Stimulated activated effector memory CD8-positive, alpha-beta T cell treated with anti-CD3 and anti-CD28 coated beads, Interleukin-12 subunit alpha, Interleukin-12 subunit beta, amount 100 ng/mL, for 72 hours (primary cell): ENCODE measurements at regions not wholly inside any gene's neighbourhood (a gene's known extent, or its start where the extent isn't known, plus 50 kb on each side); places are given as distances from the start of the nearest gene placed in this dataset.

ENCODE experiments used
- ATAC-seq: fragments of 150-1000 bp; cut with Tn5 transposase; 2 replicates; pipeline ENCODE4 v1.10.0; 2021
- DNase-seq, 2 donors: peaks; one replicate each; pipeline ENCODE4 v3.0.0; 2021 to 2022; ENCODE audit warnings: low spot score in 2 of 2
- H3K27ac Mint-ChIP-seq: one replicate; pipeline ENCODE4 v1.8.0; 2022; ENCODE audit warnings: mild to moderate bottlenecking, mixed read lengths
- H3K36me3 Mint-ChIP-seq: one replicate; pipeline ENCODE4 v1.8.0; 2022; ENCODE audit warnings: mild to moderate bottlenecking, mixed read lengths
- H3K4me1 Mint-ChIP-seq: one replicate; pipeline ENCODE4 v1.8.0; 2022; ENCODE audit warnings: mixed read lengths
- H3K4me3 Mint-ChIP-seq: one replicate; pipeline ENCODE4 v1.8.0; 2022; ENCODE audit warnings: mild to moderate bottlenecking, mixed read lengths
- H3K9me3 Mint-ChIP-seq: one replicate; pipeline ENCODE4 v1.8.0; 2022; ENCODE audit warnings: mixed read lengths

GRCh38 chrX:80266979-80267378 lies 153.3 kb upstream of the TENT5D start:
- Mint-ChIP-seq H3K4me3 (no peak overlapping the region), H3K9me3 (no peaks in the 10 kb centered on the region), H3K36me3 (no peaks in the 10 kb centered on the region), H3K4me1 (no peaks in the 10 kb centered on the region), H3K27ac (no peak overlapping the region)
- ATAC-seq (no peak), DNase-seq (no peak)

DNA sequence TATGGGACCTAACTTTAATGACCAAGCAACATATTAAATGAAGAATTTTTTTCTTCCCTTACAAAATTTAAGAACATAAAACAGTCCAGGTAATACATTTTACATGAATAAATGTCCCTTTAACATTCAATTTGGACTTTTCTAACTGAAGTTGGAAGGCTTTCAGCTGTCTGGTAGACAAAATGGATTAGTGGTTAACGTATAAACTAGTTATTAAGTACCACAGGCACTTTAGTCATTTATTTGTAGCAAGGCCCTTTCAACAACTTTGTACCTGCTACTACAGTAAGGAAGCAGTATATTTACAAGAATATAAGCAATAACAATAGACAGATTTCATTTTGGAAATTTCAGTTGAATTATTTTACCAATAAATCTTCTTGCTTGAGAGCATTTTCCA lies 152.5 kb upstream of the TENT5D start:
- no peaks in the 10 kb centered on the region for H3K4me1 Mint-ChIP-seq
- no peaks in the 10 kb centered on the region for H3K9me3 Mint-ChIP-seq
- no peak overlapping the region for H3K27ac Mint-ChIP-seq
- no peak overlapping the region for H3K4me3 Mint-ChIP-seq
- H3K36me3 Mint-ChIP-seq = no peaks in the 10 kb centered on the region
- ATAC-seq = no peak
- DNase-seq = no peak

GRCh38 chrX:80282535-80282934 lies 137.7 kb upstream of the TENT5D start:
- ATAC-seq (no peak), DNase-seq (no peak)
- no peak overlapping the region for H3K4me3 Mint-ChIP-seq
- no peaks in the 10 kb centered on the region for H3K36me3 Mint-ChIP-seq
- no peak overlapping the region for H3K27ac Mint-ChIP-seq
- no peaks in the 10 kb centered on the region for H3K9me3 Mint-ChIP-seq
- H3K4me1 Mint-ChIP-seq = no peaks in the 10 kb centered on the region

DNA sequence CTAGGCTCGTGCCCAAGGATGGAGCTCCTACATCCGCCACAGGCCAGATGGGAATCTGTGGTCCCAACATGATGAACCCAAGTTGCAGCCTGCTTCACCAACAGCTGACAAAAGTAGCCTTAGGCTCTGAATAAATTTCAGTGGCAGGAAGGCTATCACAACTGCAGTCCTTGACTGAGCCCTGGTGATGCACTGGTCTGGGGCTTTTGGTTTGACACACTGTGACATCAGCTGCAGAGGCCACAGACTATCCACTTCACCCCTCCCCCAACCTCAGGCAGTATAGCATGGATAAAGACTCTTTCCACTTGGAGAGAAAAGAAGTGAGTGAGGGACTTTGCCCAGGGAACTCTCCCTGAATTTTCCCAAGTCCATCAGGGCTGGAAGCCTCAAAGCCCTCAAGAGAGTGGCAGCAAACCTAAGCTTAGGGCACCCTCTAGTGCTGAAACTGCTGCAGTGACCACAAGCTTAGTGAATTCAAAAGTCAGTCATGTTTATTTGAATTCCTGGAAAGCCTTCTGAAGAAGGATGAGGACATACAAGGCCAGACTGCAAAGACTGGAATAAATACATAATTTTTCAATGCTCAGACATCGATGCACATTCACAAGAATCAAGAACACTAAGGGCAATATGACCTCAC lies 135.0 kb upstream of the TENT5D start:
- Mint-ChIP-seq H3K4me1 (no peaks in the 10 kb centered on the region), H3K9me3 (no peaks in the 10 kb centered on the region), H3K27ac (no peak overlapping the region), H3K4me3 (no peak overlapping the region), H3K36me3 (no peaks in the 10 kb centered on the region)
- peak in 1 of 2 donors; percentile 43 for DNase-seq
- no peak for ATAC-seq

DNA sequence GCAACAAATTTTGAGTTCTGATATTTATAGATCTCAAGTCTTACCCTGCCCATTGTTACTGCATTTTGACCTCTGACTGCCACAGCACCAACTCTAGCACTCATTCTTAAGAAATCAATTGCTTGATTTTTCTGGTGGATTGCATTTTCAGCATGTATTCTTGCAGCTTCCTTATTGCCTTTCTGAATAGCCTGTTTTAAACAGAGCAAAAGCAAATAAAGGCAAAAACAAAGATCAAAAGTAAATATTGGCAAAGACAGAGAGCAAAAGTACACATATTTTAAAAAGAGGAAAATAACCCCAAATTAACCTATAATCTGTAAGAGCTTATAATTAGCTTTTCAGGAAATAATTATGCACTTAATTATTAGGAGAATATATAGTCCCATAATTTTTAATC lies 129.4 kb upstream of the TENT5D start:
- Mint-ChIP-seq H3K4me3 (no peak overlapping the region), H3K4me1 (no peaks in the 10 kb centered on the region), H3K36me3 (no peaks in the 10 kb centered on the region), H3K9me3 (peaks cover 6% of the 10 kb centered on the region), H3K27ac (no peak overlapping the region)
- ATAC-seq (no peak), DNase-seq (no peak)

DNA sequence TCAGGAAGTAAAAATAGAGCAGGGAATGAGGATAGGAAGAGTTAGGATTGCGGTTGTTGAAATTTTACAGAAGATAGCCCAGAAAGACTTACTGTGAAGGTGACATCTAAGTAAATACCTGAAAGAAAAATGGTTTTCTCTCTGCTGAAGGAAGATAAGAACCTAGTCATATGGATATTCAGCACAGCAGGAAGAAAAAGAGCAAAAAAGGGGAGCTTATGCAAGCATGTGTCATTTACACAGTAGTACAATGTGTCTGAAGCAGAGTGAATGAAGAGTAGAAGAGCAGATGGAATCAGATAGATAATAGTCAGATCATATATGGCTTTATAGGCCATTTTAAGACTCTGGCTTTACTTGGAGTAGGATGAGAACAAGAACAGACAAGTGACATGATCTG lies 126.9 kb upstream of the TENT5D start:
- no peak for ATAC-seq
- Mint-ChIP-seq H3K4me3 (no peak overlapping the region), H3K27ac (no peak overlapping the region), H3K36me3 (no peaks in the 10 kb centered on the region), H3K4me1 (no peaks in the 10 kb centered on the region), H3K9me3 (peaks cover 14% of the 10 kb centered on the region)
- no peak for DNase-seq

GRCh38 chrX:80306007-80306406 lies 114.2 kb upstream of the TENT5D start:
- no peaks in the 10 kb centered on the region for H3K36me3 Mint-ChIP-seq
- no peaks in the 10 kb centered on the region for H3K9me3 Mint-ChIP-seq
- ATAC-seq = peak; percentile 47
- no peak overlapping the region for H3K4me3 Mint-ChIP-seq
- no peaks in the 10 kb centered on the region for H3K4me1 Mint-ChIP-seq
- no peak overlapping the region for H3K27ac Mint-ChIP-seq
- no peak for DNase-seq

GRCh38 chrX:80312448-80312847 lies 107.8 kb upstream of the TENT5D start:
- no peaks in the 10 kb centered on the region for H3K4me1 Mint-ChIP-seq
- no peak for DNase-seq
- H3K27ac Mint-ChIP-seq = no peak overlapping the region
- no peaks in the 10 kb centered on the region for H3K36me3 Mint-ChIP-seq
- no peak overlapping the region for H3K4me3 Mint-ChIP-seq
- no peak for ATAC-seq
- peaks cover 3% of the 10 kb centered on the region for H3K9me3 Mint-ChIP-seq

DNA sequence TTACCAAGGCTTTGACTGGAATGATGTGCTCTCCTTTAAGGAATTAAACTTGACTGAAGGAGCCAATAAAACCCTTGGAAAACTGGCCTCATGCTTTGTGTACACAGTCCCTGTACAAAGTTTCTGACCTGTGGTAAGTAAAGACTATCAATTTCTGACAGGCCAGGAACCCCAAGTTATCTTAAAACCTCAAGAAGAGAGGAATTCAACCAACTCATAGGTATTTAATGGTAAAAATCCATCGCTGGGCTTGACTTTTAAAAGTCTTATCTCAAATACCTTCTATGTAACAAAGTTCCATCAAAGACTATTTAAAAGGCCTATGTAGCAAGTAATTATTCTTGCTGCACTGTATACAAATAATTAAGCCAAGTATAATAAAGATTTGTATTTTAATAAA lies 103.7 kb upstream of the TENT5D start:
- no peaks in the 10 kb centered on the region for H3K36me3 Mint-ChIP-seq
- H3K27ac Mint-ChIP-seq = no peak overlapping the region
- H3K4me1 Mint-ChIP-seq = no peaks in the 10 kb centered on the region
- peaks cover 3% of the 10 kb centered on the region for H3K9me3 Mint-ChIP-seq
- H3K4me3 Mint-ChIP-seq = no peak overlapping the region
- ATAC-seq (no peak), DNase-seq (no peak)

- H3K4me3 Mint-ChIP-seq = no peak overlapping the region
- ATAC-seq = no peak
Measured at GRCh38 chrX:80317646-80318045, 102.6 kb upstream of the TENT5D start.

DNA sequence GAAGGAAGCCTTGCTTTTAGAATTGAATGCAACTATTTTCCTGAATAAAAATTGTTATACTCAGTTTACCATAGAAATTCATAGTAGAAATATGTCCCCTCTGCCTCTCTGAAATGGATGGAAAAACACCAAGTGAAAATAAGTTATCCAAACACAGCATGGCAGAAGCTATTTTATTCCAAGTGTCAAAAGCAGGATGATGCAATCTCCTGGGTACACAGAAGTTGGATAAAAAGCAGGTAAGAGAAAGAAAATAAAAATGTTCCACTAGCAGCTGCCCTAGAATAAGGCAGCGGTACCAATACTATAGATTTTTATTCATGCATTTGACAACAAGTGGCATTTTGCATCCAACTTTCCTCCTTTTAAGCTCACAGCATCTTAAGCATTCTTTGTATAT lies 89.0 kb upstream of the TENT5D start:
- Mint-ChIP-seq H3K4me1 (no peaks in the 10 kb centered on the region), H3K4me3 (no peak overlapping the region), H3K9me3 (no peaks in the 10 kb centered on the region), H3K36me3 (no peaks in the 10 kb centered on the region), H3K27ac (no peak overlapping the region)
- ATAC-seq (no peak), DNase-seq (no peak)

More at GRCh38 chrX:80317646-80318045, 102.6 kb upstream of the TENT5D start:
- no peak for DNase-seq
- Mint-ChIP-seq H3K27ac (no peak overlapping the region), H3K4me1 (no peaks in the 10 kb centered on the region), H3K36me3 (no peaks in the 10 kb centered on the region), H3K9me3 (peaks cover 3% of the 10 kb centered on the region)

DNA sequence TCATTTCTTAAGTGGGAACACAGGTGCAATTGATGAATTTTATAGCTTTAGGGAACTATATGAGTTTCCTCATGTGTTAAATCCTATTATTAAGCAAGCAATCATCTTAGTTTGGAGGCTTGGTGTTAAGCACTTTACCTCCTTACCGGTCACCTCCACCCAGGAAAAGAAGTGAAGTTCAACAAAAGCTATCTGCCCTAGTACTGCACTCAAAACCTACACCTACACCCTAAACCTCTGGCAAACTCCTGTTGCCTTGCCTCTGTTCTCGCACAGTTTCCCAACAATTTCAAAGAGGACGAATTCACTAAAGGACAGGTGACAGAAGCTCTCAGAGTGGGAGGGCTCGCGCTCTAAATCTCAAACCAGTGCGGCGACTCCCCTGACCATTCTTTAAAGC lies 85.7 kb upstream of the TENT5D start:
- Mint-ChIP-seq H3K4me1 (no peaks in the 10 kb centered on the region), H3K27ac (no peak overlapping the region), H3K36me3 (no peaks in the 10 kb centered on the region), H3K9me3 (no peaks in the 10 kb centered on the region), H3K4me3 (no peak overlapping the region)
- ATAC-seq (no peak), DNase-seq (no peak)

DNA sequence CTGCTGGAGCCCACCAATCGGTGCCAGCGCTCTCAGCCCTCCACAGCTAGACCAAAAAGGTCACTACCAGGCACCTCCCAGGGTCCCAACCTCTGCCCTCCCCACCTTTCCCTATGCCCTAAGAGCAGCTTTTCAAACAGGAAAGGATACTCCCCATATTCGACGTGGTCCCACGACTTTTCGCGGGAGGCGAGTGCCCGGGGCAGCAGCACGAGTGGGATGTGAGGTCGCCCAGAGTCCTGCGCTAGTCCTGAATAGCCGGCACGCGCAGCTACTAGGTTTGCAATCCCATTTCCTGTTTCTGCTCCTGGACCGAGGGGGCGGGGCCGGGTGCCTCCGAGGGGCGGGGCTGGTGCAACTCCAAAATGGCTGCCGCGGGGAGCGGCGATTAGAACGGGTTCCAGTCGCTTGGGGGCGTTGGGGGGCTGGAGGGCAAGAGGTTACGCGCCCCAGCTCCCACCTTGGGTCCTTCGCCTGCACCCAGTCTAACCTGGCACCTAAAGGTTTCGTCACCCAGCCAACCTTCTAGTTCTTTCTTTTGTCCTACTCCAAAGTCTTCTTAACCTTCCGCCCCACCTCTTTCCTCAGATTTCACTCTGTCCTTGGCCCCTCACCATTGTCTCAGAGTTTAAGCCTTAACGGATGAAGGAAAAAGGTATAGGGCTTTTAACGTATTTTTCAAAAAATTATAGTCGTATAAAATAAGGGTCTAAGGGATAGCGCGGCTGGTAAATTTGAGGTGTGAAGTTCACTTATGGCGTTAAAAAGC lies 85.0 kb upstream of the TENT5D start:
- no peak for DNase-seq
- no peak overlapping the region for H3K4me3 Mint-ChIP-seq

GRCh38 chrX:80354966-80355465 lies 65.2 kb upstream of the TENT5D start:
- ATAC-seq (no peak), DNase-seq (no peak)
- H3K9me3 Mint-ChIP-seq = no peaks in the 10 kb centered on the region
- H3K4me1 Mint-ChIP-seq = no peaks in the 10 kb centered on the region
- H3K4me3 Mint-ChIP-seq = no peak overlapping the region
- H3K27ac Mint-ChIP-seq = no peak overlapping the region
- no peaks in the 10 kb centered on the region for H3K36me3 Mint-ChIP-seq

More for the DNA sequence above, 85.0 kb upstream of the TENT5D start:
- ATAC-seq = no peak
- Mint-ChIP-seq H3K9me3 (no peaks in the 10 kb centered on the region), H3K36me3 (no peaks in the 10 kb centered on the region), H3K27ac (no peak overlapping the region), H3K4me1 (no peaks in the 10 kb centered on the region)
